ENCODE measurements at regions not wholly inside any gene's neighbourhood (a gene's known extent, or its start where the extent isn't known, plus 50 kb on each side); places are given as distances from the start of the nearest gene placed in this dataset.

GRCh38 chr3:113377158-113377557, 64.1 kb downstream of the CFAP44 start (continued):
- no peak for TF ChIP-seq ATF2 (IDR thresholded peaks at IDR 0.05; ENCODE audit: low read length)
- no peak for TF ChIP-seq SUZ12 (IDR thresholded peaks at IDR 0.05; ENCODE audit: low read length)
- no peak for TF ChIP-seq GABPA (IDR thresholded peaks at IDR 0.05; ENCODE audit: borderline replicate concordance, insufficient read depth, low read length)
